ENCODE measurements at regions not wholly inside any gene's neighbourhood (a gene's known extent, or its start where the extent isn't known, plus 50 kb on each side); places are given as distances from the start of the nearest gene placed in this dataset.

DNA sequence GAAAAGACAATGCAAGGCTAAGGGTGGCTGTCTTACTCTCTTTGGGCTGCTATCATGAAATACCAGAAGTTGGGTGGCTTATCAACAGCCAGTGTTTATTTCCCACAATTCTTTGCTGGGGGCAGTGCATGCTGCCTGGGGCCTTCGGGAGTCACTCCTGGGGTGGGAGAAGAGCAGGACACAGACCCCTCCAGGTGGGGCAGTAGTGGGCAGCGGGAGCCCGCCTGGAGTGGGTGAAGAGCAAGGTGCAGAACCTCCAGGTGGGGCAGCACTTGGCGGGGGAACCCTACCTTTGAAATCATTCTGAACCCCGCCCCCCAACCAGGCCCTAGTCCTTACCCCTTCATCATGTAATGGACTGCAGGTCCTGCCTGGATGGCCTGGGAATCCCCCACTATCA lies 69.6 kb upstream of the THBS2 start:
- no peak for DNase-seq
- Histone ChIP-seq H3K4me3 (ENCODE audit: low read length) (no peak overlapping the region), H3K4me1 (ENCODE audit: control insufficient read depth, insufficient read depth, low read length) (no peaks in the 10 kb centered on the region), H3K9me3 (ENCODE audit: control insufficient read depth, low read depth, low read length) (no peaks in the 10 kb centered on the region), H3K27me3 (ENCODE audit: control insufficient read depth, insufficient read depth, low read length) (peaks cover 1% of the 10 kb centered on the region), H3K36me3 (ENCODE audit: control insufficient read depth, insufficient read depth, low read length) (no peaks in the 10 kb centered on the region), H3K27ac (ENCODE audit: low read length) (no peak overlapping the region)
- WGBS (ENCODE audit: insufficient coverage, low lambda C conversion rate), result no CpG with 5 or more reads among the region's 5 CpGs

DNA sequence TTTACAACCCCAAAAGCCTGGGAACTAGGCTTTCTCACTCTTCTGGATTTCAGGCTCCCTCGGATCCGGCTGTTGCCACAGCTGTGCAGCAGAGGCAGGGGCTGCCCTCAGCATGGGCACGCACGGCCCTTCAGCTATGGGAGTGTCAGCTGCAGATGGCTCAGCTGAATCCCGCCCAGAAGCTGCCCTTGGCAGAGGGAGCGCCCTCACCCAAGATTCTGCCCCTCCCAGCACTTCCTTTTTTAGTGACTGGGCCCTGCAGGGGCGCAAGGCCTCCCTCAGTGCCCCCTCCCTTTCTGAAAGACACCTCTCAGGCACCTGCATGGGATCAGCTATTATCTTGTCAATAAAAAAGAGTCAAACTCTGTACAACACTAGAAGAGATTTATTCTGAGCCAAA lies 67.9 kb upstream of the THBS2 start:
- H3K9me3 ChIP-seq (ENCODE audit: control insufficient read depth, low read depth, low read length), result no peaks in the 10 kb centered on the region
- peaks cover 2% of the 10 kb centered on the region for H3K27me3 ChIP-seq (ENCODE audit: control insufficient read depth, insufficient read depth, low read length)
- WGBS (ENCODE audit: insufficient coverage, low lambda C conversion rate), result 100% methylated on average over 1 of the region's 7 CpGs
- no peaks in the 10 kb centered on the region for H3K4me1 ChIP-seq (ENCODE audit: control insufficient read depth, insufficient read depth, low read length)
- DNase-seq, result no peak
- no peak overlapping the region for H3K4me3 ChIP-seq (ENCODE audit: low read length)
- no peaks in the 10 kb centered on the region for H3K36me3 ChIP-seq (ENCODE audit: control insufficient read depth, insufficient read depth, low read length)
- H3K27ac ChIP-seq (ENCODE audit: low read length), result no peak overlapping the region

DNA sequence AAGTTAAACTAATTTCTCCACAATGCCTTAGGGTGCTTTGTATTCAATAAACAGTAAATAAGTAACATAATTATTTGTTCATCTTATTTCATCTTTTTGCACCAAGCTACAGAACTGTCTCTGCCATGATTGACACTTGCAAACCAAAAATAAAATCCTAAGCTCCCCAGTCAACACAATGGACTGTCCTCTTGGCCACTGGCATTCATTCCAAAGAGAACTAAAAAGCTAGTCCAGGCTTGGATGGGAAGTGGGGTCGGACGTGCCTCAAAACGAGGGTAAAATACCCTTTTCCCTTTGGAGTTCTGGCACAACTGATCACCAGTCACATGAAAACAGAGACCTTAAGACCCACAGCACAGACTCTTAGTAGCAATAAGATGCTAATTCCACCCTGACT lies 66.4 kb upstream of the THBS2 start:
- no peak for DNase-seq
- Histone ChIP-seq H3K36me3 (ENCODE audit: control insufficient read depth, insufficient read depth, low read length) (no peaks in the 10 kb centered on the region), H3K4me1 (ENCODE audit: control insufficient read depth, insufficient read depth, low read length) (no peaks in the 10 kb centered on the region), H3K9me3 (ENCODE audit: control insufficient read depth, low read depth, low read length) (no peaks in the 10 kb centered on the region), H3K27ac (ENCODE audit: low read length) (no peak overlapping the region), H3K4me3 (ENCODE audit: low read length) (no peak overlapping the region), H3K27me3 (ENCODE audit: control insufficient read depth, insufficient read depth, low read length) (peaks cover 2% of the 10 kb centered on the region)
- no CpG with 5 or more reads among the region's 3 CpGs for WGBS (ENCODE audit: insufficient coverage, low lambda C conversion rate)

DNA sequence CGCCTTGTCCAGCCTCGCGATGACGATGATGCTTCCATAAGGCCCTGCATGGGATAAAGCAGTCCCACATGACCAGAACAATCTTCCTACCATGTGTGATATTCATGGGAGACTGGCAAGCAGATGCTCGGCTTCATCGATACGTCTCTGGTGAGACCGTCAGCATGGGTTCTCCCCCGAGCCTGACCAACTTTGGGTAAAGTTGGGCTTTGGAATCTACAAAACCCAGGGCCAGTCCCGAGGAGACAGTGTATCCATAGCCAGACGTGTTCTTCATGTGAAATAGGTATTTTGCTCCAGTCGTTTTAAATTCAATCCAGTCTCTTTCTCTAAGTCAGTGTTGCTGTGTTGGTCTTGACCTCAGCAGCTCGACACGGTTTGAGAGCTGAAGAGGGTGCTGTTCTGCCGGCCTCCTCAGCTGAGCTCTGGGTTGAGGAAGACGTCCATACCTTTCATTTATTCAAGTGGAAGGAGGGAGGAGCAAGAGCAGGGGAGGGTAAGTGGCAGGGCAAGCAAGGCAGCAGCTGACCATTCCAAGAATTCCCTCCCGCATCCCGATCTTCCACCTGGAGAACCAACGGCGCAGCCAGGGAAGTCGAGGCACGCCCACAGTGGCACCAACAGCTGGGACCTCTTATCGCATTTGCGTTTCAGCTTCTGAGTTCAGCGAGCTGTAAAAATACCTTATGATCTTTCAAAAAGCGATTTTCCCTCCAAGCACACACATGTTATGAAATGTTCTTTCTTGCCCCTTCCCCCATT lies 64.0 kb upstream of the THBS2 start:
- WGBS (ENCODE audit: insufficient coverage, low lambda C conversion rate), result no CpG with 5 or more reads among the region's 26 CpGs

DNA sequence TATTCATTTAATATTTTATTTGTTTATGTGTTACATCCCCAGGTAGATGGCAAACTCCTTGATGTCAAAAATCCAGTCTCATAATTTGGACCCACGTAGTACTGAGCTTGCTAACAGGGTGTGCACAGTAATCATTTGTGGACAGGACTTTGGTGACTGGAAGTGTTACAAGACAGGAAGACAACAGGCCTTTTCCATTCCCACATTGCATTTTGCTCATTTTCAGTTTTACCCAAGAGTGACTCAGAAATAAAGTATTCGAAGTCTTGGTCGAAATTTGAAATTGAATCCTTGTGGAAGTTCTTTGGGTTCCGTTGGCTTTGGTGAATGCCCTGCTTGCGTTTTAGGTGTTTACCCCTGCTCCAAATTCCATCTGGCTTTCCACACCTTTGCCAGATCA lies 63.0 kb upstream of the THBS2 start:
- no peaks in the 10 kb centered on the region for H3K36me3 ChIP-seq (ENCODE audit: control insufficient read depth, insufficient read depth, low read length)
- peaks cover 2% of the 10 kb centered on the region for H3K27me3 ChIP-seq (ENCODE audit: control insufficient read depth, insufficient read depth, low read length)
- no peak overlapping the region for H3K27ac ChIP-seq (ENCODE audit: low read length)
- DNase-seq, result no peak
- WGBS (ENCODE audit: insufficient coverage, low lambda C conversion rate), result 67% methylated on average over 2 of the region's 5 CpGs
- H3K4me3 ChIP-seq (ENCODE audit: low read length), result no peak overlapping the region
- no peaks in the 10 kb centered on the region for H3K9me3 ChIP-seq (ENCODE audit: control insufficient read depth, low read depth, low read length)
- no peaks in the 10 kb centered on the region for H3K4me1 ChIP-seq (ENCODE audit: control insufficient read depth, insufficient read depth, low read length)

More for the DNA sequence above, 64.0 kb upstream of the THBS2 start:
- H3K27ac ChIP-seq (ENCODE audit: low read length), result no peak overlapping the region
- H3K9me3 ChIP-seq (ENCODE audit: control insufficient read depth, low read depth, low read length), result no peaks in the 10 kb centered on the region
- peaks cover 2% of the 10 kb centered on the region for H3K27me3 ChIP-seq (ENCODE audit: control insufficient read depth, insufficient read depth, low read length)
- no peaks in the 10 kb centered on the region for H3K4me1 ChIP-seq (ENCODE audit: control insufficient read depth, insufficient read depth, low read length)
- no peaks in the 10 kb centered on the region for H3K36me3 ChIP-seq (ENCODE audit: control insufficient read depth, insufficient read depth, low read length)
- H3K4me3 ChIP-seq (ENCODE audit: low read length), result no peak overlapping the region
- no peak for DNase-seq

DNA sequence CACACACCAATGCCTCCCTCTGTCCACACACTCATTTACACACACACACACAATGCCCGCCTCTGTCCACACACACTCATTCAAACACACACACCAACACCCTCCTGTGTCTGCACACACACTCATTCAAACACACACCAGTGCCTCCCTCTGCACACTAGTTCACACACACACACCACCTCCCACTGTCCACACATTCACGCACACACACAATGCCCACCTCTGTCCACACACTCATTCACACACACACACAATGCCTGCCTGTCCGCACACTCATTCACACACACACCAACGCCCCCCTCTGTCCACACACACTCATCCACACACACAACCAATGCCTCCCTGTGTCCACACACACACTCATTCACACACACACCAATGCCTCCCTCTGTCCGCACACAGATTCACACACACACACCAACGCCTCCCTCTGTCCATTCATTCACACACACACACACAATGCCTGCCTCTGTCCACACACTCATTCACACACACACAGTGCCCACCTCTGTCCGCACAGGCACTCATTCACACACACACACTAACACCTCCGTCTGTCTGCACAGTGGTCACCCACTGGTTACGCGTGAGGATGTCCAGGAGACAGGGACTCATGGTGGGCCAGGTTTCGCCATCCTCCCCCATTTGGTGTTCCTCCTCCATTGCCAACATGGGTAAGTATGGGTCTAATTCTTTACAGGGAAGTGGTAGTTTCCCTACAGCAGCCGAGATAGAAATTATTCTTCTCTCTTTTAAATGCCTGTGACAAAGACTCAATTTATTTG lies 62.4 kb upstream of the THBS2 start:
- WGBS (ENCODE audit: insufficient coverage, low lambda C conversion rate), result no CpG with 5 or more reads among the region's 12 CpGs
- Histone ChIP-seq H3K4me3 (ENCODE audit: low read length) (no peak overlapping the region), H3K9me3 (ENCODE audit: control insufficient read depth, low read depth, low read length) (no peaks in the 10 kb centered on the region), H3K27ac (ENCODE audit: low read length) (no peak overlapping the region), H3K27me3 (ENCODE audit: control insufficient read depth, insufficient read depth, low read length) (peaks cover 2% of the 10 kb centered on the region), H3K4me1 (ENCODE audit: control insufficient read depth, insufficient read depth, low read length) (no peaks in the 10 kb centered on the region), H3K36me3 (ENCODE audit: control insufficient read depth, insufficient read depth, low read length) (no peaks in the 10 kb centered on the region)
- DNase-seq, result no peak

- H3K9me3 ChIP-seq (ENCODE audit: control insufficient read depth, low read depth, low read length), result no peaks in the 10 kb centered on the region
- H3K4me1 ChIP-seq (ENCODE audit: control insufficient read depth, insufficient read depth, low read length), result no peaks in the 10 kb centered on the region
- no peak overlapping the region for H3K4me3 ChIP-seq (ENCODE audit: low read length)
- peaks cover 2% of the 10 kb centered on the region for H3K27me3 ChIP-seq (ENCODE audit: control insufficient read depth, insufficient read depth, low read length)
- DNase-seq, result no peak
- 89% methylated on average over 5 of the region's 22 CpGs for WGBS (ENCODE audit: insufficient coverage, low lambda C conversion rate)
- no peaks in the 10 kb centered on the region for H3K36me3 ChIP-seq (ENCODE audit: control insufficient read depth, insufficient read depth, low read length)
- no peak overlapping the region for H3K27ac ChIP-seq (ENCODE audit: low read length)
Measured at GRCh38 chr6:169313347-169314010, 59.8 kb upstream of the THBS2 start.

GRCh38 chr6:169312658-169313346 lies 59.2 kb upstream of the THBS2 start:
- Histone ChIP-seq H3K27me3 (ENCODE audit: control insufficient read depth, insufficient read depth, low read length) (no peaks in the 10 kb centered on the region), H3K9me3 (ENCODE audit: control insufficient read depth, low read depth, low read length) (no peaks in the 10 kb centered on the region), H3K4me3 (ENCODE audit: low read length) (no peak overlapping the region), H3K36me3 (ENCODE audit: control insufficient read depth, insufficient read depth, low read length) (no peaks in the 10 kb centered on the region), H3K27ac (ENCODE audit: low read length) (no peak overlapping the region), H3K4me1 (ENCODE audit: control insufficient read depth, insufficient read depth, low read length) (no peaks in the 10 kb centered on the region)
- WGBS (ENCODE audit: insufficient coverage, low lambda C conversion rate), result 80% methylated on average over 4 of the region's 14 CpGs
- no peak for DNase-seq

- H3K27me3 ChIP-seq (ENCODE audit: control insufficient read depth, insufficient read depth, low read length), result no peaks in the 10 kb centered on the region
- no peaks in the 10 kb centered on the region for H3K4me1 ChIP-seq (ENCODE audit: control insufficient read depth, insufficient read depth, low read length)
- 92% methylated on average over 2 of the region's 3 CpGs for WGBS (ENCODE audit: insufficient coverage, low lambda C conversion rate)
- H3K27ac ChIP-seq (ENCODE audit: low read length), result no peak overlapping the region
- H3K36me3 ChIP-seq (ENCODE audit: control insufficient read depth, insufficient read depth, low read length), result no peaks in the 10 kb centered on the region
- H3K9me3 ChIP-seq (ENCODE audit: control insufficient read depth, low read depth, low read length), result no peaks in the 10 kb centered on the region
- no peak for DNase-seq
- H3K4me3 ChIP-seq (ENCODE audit: low read length), result no peak overlapping the region
Measured at GRCh38 chr6:169310983-169311382, 57.3 kb upstream of the THBS2 start.
